GM18867 (cell line): ENCODE measurements at regions not wholly inside any gene's neighbourhood (a gene's known extent, or its start where the extent isn't known, plus 50 kb on each side); places are given as distances from the start of the nearest gene placed in this dataset.
"Not testable (repeated sequence)": the region's sequence is repeated elsewhere in the genome, so short reads cannot be mapped to it uniquely, and the experiment has no call there.

ENCODE experiments used
- ATAC-seq: cut with Tn5 transposase; IDR thresholded peaks from one replicate; pipeline ENCODE4 v1.9.1; 2021; ENCODE audit warnings: mild to moderate bottlenecking, moderate library complexity; ENCODE audit not compliant: unreplicated experiment

GRCh38 chr7:29696402-29696801, 109.9 kb upstream of the WIPF3 start:
- not testable (repeated sequence) for ATAC-seq

- not testable (repeated sequence) for ATAC-seq
Observed at GRCh38 chr7:29699723-29700122, 106.6 kb upstream of the WIPF3 start.

GRCh38 chr7:29701540-29701939, 104.8 kb upstream of the WIPF3 start:
- ATAC-seq, result not testable (repeated sequence)

GRCh38 chr7:29703830-29704229, 102.5 kb upstream of the WIPF3 start:
- not testable (repeated sequence) for ATAC-seq

- ATAC-seq, result not testable (repeated sequence)
Observed at GRCh38 chr7:29709002-29709401, 97.3 kb upstream of the WIPF3 start.

GRCh38 chr7:29723127-29723526, 83.2 kb upstream of the WIPF3 start:
- not testable (repeated sequence) for ATAC-seq

- no peak for ATAC-seq
Observed at GRCh38 chr7:29723599-29723998, 82.7 kb upstream of the WIPF3 start.

GRCh38 chr7:29729534-29730165, 76.7 kb upstream of the WIPF3 start:
- ATAC-seq, result not testable (repeated sequence)

GRCh38 chr7:29734246-29734731, 72.0 kb upstream of the WIPF3 start:
- no peak for ATAC-seq

GRCh38 chr7:29747645-29748245, 58.6 kb upstream of the WIPF3 start:
- ATAC-seq, result not testable (repeated sequence)

- ATAC-seq, result no peak
Observed at GRCh38 chr7:29748286-29749099, 57.8 kb upstream of the WIPF3 start.

GRCh38 chr7:29749701-29750321, 56.5 kb upstream of the WIPF3 start:
- no peak for ATAC-seq

- not testable (repeated sequence) for ATAC-seq
Observed at GRCh38 chr7:29750373-29750940, 55.9 kb upstream of the WIPF3 start.

- not testable (repeated sequence) for ATAC-seq
Observed at GRCh38 chr7:29751012-29751411, 55.3 kb upstream of the WIPF3 start.

- ATAC-seq, result no peak
Observed at GRCh38 chr7:29754874-29755490, 51.3 kb upstream of the WIPF3 start.
